Activated CD4-positive, alpha-beta T cell treated with anti-CD3 and anti-CD28 coated beads, Interleukin-2, Interleukin-4, amounts not matched to agents 100 ng/mL and 50 ng/mL, durations not matched to agents 16 hours and 8 hours (primary cell): ENCODE measurements at regions not wholly inside any gene's neighbourhood (a gene's known extent, or its start where the extent isn't known, plus 50 kb on each side); places are given as distances from the start of the nearest gene placed in this dataset.
"Not testable (repeated sequence)": the region's sequence is repeated elsewhere in the genome, so short reads cannot be mapped to it uniquely, and the experiment has no call there.

Experiments
- DNase-seq: peaks from one replicate; pipeline ENCODE4 v3.0.0-alpha.2; 2020; ENCODE audit warnings: low spot score

GRCh38 chr7:65453341-65454030 lies 79.8 kb downstream of the ZNF92 start:
- no peak for DNase-seq

DNA sequence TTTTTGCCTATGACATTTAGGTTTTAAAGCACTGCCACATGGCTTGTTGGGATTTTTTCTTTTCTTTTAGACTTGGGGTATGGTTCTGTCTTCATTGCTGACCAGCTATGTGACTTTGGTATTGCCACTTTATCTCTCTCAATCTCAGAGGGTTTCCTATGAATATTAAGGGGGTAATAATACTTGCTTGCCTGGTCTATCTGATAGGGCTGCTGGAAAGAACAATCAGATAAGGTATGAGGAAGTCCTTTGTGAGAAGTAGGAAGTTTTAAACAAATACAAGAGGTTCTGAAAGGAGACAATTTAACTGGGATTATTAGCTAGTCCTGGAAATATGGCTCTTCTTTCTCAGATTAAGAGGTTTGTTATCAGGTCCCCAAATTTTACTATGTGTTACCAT lies 80.8 kb downstream of the ZNF92 start:
- no peak for DNase-seq

GRCh38 chr7:65455050-65455449 lies 81.4 kb downstream of the ZNF92 start:
- DNase-seq: not testable (repeated sequence)

DNA sequence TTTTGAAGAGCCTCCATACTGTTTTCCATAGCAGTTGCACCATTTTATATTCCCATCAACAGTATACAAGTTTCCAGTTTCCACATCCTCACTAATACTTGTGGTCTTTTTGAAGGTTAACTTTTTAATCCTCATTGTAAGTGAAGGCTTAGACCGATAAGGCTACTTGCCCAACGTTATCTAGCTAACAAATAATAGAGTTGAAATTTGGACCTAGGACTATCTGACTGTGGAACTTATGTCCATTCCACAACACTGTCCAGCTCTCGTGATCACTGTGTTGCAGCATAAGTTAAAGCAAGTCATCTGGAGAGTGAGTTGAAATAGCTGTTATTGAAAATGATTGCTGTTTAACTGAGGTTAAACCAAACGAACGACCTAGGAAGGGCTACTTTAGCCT lies 84.0 kb downstream of the ZNF92 start:
- DNase-seq: no peak

DNA sequence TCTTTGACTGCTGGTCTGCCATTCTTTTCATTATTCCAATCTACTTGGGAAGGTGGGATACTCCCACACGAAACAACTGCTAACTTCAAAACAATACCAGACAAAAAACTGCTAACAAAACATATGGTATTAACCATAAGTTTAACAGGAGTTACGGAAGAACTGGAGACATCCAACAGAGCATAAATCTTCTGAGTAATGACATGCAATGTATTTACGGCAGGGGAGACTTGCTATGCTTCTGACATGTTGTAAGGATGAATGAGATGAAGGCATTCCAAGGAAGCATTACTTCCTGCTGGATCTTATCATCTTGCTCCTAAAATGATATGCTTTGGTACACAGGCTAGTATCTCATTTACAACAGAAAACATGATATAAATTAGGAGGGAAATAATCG lies 85.8 kb downstream of the ZNF92 start:
- no peak for DNase-seq

GRCh38 chr7:65462148-65462716 lies 88.6 kb downstream of the ZNF92 start:
- no peak for DNase-seq

DNA sequence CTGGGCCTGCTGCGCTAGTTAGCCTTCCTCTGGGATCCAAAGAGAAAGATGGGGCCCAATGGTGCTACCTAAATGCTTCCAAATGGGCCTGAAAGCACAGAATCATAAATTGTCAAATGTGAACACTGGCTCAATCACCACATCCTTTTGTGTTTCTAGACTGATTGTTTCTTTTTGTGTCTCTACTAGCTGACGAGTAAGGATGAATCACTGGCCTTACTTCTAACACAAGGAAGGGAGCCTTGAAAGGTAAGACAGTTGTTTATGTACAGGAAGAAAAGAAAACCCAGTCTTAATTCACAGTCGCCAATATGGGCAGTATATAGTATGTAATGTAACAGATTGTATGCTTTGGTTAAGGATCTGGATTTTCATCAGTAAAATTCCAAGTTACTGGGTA lies 89.5 kb downstream of the ZNF92 start:
- no peak for DNase-seq

GRCh38 chr7:65469919-65470558 lies 96.4 kb downstream of the ZNF92 start:
- not testable (repeated sequence) for DNase-seq

- DNase-seq: no peak
Observed at GRCh38 chr7:65471587-65471986, 97.9 kb downstream of the ZNF92 start.

DNA sequence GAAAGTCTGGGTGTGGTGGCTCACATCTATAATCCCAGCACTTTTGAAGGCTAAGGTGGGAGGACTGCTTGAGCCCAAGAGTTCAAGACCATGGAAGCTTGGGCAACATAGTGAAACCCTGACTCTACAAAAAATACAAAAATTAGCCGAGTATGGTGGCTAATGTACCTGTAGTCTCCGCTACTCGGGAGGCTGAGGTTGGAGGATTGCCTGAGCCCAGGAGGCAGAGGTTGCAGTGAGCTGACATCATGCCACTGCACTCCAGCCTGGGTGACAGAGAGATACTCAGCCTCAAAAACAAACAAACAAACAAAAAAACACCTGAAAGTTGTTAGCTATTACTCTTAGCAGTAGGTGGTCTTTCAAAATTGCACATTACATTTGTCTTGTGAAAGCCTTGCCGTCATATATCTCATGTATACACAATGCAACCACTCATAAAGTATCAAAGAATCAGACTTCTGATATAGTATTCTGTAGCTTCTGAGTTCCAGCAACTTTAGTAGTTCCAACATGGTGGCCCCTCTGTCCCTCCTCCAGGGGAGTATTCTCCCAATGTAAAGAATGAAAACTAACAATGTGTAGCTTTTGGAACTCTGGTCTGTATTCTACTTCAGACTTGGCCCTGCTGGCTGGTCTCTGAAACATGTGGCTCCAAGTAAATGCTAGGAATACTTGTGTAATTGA lies 101.5 kb downstream of the ZNF92 start:
- DNase-seq: no peak

DNA sequence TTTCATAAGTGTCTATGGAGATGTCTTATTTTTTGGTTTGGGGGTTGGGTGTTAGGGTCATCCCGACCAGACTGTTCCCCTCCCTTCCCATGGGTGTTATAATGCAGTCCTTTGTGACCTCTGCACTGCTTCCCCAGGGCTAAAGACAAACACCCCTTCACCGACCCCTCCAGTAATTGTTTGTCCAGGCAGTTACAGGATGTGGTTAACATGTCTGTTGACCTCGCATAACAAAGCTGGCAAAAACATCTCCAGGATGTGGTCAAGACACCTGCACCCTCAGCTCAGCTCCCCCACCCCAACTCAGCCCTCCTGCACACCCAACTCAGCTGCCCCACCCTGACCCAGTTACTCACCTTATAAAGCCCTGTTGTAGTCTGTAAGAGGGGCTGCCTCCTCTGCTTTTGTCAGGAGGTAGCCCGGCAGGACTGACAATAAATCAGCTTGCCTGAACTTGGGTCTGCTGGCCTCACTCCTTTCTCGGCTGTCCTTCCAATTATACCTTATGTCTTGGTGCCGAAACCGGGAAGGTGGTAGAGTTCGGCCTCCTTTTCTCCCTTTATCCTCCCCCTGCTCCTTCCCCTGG lies 102.2 kb downstream of the ZNF92 start:
- peak; percentile 11 for DNase-seq

DNA sequence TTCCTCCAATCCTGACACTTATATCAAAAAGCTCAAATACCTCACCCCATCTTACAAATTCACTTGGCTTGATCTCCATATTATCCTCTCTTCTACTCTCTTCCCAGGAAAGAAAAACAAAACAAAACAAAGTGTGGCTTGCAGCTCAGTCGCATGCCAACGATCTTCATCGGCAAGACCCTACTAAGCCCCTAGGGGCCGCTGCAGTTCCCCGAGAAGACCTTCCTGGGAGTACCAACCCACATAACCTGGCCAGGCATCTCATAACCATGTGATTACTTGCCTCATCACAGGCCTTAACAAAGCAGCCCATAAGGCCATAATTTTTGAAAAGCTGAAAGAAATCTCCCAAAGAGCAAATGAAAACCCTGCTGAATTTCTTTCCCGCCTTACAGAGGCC lies 103.7 kb downstream of the ZNF92 start:
- DNase-seq: no peak

DNA sequence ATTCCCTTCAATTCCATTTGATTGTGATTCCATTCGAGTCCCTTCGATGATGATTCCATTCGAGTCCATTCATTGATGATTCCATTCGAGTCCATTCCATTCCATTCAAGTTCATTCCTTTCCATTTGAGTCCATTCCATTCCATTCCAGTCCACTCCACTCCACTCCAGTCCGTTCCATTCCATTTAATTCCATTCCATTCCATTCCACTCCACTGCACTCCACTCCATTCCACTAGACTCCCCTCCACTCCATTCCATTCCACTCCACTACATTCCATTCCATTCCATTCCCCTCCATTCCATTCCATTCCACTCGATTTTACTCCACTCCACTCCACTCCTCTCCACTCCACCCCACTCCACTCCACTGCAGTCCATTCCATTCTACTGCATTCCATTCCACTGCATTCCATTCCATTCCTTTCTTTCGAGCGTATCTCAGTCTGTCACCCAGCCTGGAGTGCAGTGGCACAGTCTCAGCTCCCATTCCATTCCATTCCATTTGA lies 115.7 kb downstream of the ZNF92 start:
- no peak for DNase-seq

DNA sequence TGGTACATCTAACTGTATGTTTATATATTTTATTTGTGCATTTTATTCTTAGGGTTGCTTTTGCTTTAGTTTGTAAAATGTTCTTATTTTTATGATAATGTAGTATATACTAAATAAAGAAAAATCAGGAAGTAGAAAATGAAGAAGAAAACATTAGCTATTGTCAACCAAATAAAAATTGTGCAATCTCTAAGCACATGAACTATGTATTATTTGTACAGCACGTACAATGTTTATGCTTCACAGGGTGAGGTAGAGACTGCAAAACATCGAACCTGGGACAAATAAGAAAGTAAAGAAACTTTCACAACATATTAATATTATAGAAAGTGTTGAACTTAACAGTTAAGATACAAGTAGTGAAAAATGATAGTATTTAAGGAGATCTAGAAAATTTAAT lies 123.0 kb downstream of the ZNF92 start:
- not testable (repeated sequence) for DNase-seq

DNA sequence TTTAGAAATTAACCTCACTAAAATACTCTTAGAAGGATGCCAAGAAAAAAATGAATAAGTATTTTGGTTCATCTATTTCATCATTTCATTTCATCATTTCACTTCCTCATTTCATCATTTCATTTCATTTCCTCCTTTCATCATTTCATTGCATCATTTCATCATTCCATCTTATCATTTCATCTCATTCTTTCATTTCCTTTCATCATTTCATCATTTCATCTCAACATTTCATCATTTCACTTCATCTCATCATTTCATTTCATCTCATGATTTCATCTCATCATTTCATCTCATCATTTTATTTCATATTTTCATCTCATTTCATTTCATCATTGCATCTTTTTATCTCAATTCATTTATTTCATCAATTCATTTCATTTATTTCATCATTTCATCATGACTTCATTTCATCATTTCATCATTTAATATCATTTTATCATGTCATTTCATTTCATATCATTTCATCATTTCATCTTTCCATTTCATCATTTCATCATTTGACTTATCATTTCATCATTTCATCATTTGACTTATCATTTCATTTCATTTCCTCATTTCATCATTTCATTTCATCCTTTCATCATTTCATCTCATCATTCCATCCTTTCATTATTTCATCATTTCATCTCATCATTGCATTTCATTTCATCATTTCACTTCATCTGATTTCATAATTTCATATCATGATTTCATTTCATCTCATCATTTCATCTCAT lies 129.9 kb downstream of the ZNF92 start:
- no peak for DNase-seq

DNA sequence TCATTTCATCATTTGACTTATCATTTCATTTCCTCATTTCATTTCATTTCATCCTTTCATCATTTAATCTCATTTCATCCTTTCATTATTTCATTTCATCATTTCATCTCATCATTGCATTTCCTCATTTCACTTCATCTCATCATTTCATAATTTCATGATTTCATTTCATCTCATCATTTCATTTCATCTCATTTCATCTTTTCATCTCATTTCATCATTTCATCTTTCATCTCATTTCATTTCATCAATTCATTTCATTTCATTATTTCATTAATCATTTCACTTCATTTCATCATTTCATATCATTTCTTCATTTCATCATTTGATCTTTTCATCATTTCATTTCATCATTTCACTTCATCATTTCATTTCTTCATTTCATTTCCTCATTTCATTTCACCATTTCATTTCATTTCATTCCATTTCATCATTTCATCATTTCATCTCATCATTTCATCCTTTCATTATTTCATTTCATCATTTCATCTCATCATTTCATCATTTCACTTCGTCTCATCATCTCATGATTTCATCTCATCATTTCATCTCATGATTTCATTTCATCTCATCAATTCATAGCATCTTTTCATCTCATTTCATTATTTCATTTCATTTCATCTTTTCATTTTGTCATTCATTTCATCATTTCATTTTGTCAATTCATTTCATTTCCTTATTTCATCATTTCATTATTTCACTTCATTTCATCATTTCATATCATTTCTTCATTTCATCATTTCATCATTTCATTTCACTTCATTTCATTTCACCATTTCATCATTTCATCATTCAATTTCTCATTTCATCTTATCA lies 131.1 kb downstream of the ZNF92 start:
- not testable (repeated sequence) for DNase-seq

DNA sequence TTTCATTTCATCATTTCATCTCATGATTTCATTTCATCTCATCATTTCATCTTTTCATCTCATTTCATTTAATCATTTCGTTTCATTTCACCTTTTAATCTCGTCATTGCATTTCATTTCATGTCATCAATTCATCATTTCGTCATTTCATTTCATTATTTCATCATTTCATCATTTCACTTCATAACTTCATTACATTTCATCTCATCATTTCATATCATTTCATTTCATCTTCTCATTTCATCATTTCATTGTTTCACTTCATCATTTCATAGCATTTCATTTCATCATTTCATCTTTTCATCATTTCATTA lies 131.6 kb downstream of the ZNF92 start:
- DNase-seq: not testable (repeated sequence)

GRCh38 chr7:65508581-65509367 lies 135.1 kb downstream of the ZNF92 start:
- DNase-seq: not testable (repeated sequence)

GRCh38 chr7:65509368-65510186 lies 135.9 kb downstream of the ZNF92 start:
- DNase-seq: no peak
